Stimulated activated CD4-positive, alpha-beta T cell treated with anti-CD3 and anti-CD28 coated beads, Interleukin-12 subunit alpha, Interleukin-12 subunit beta, amount 100 ng/mL, for 4 hours (primary cell): ENCODE measurements at regions not wholly inside any gene's neighbourhood (a gene's known extent, or its start where the extent isn't known, plus 50 kb on each side); places are given as distances from the start of the nearest gene placed in this dataset.
A peak's percentile ranks its signal among the peaks of the same experiment; 100 is the strongest.

Source experiments
- DNase-seq: peaks from one replicate; pipeline ENCODE4 v3.0.0-alpha.2; 2020

DNA sequence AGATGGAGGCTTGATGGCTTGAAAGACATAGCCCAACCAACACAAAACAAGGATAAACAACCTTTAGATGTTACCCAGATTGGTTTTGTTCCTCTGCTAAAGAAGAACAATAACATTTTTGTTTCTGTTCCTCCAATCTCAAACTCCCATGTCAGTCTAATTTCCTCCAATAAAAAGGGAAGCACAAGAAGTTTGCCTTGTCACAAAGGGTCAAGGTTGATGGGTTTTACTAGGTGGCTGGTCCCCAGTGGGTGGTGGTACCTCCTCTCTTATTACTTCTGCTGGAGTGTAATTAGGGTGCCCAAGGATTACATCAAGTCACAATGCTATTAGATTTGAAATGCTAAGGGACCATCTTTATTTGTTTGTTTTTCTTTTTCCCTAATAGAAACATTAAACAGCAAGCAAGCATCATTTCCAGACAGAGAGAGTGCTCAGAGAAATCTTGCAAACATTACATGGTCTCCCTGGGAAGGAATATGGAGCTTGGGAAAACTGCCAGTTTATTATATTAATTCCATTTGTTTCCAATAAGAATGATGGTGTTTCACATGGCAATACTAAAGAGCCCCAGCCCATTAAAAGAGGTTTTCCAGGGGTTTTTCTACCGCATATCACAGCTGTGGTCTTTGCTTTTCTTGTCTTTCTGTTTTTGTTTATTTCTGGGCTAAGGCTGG lies 78.3 kb upstream of the AOAH start:
- no peak for DNase-seq

DNA sequence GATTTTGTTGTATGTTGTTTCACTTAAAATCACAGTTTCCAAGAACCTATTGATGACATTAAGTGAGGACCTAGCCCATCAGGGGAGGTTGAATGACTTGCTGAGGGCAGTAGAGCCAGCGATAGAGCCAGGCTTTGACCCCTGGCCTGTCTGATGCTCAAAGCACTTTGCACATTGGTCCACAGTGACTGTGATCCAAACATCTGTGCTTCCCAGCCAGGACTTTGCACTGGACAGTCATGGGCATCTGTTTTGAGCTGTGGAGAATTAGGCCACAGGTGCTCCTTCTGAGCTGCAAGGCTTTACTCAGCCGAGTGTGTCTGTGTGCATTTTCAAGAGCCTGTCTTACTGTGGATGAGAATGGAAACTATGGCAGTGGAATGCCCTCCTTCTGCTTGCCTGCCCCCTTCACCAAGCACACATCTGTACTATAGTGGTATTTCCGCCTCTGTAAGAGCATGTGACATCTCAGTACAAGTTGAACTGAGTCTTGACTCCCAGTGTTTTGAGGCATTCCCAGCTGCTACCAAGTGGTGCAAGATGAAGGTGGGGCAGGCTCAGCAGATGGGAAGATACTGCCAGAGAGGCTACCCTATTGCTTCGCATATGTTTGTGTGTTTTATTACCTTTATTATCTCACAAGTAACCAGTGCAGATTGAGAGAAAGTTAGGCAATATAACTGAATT lies 72.7 kb upstream of the AOAH start:
- DNase-seq = no peak

DNA sequence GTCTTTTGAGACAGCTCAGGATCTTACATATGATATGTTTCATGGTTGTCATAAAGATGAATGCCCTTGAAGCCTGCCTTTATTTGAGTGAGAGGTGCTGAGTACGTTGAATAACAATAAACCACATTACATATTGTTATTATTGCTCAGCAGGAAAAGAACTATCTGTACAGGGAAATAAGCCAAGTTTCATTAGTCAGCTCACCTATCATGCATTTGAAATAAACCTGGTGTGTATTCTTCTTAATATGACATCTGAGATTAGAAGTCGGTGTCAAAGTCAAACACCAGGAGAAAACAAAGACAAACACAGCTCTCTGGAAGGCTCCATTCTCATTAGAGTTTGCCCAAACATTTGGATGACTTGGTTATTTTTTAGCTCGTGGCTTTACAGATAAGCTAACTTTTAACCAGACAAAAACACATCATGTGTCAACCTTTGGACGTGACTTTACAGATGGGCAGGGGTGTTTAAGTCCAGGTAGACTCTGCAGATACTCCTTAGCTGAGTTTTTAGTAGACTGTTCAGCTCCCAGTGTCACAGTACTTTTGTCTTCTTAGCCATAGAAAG lies 71.2 kb upstream of the AOAH start:
- no peak for DNase-seq

DNA sequence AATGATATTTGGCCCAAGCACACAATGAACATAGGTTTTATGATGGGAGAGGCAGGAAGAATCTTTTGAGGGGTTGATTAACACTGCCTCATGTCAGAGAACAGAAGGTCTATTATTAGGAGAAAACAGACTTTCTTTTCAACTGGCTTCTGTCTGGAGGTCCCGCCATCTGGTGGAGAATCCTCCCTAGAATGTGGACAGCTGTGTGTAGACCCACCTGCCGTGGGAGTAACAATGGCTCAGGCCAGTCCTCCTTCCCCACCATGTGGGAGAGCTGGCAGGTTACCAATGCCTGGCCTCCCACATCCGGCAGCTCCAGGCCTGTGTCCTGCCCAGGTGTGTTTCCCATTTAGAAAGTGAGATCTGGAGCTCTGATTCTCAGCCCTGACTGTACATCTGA lies 70.4 kb upstream of the AOAH start:
- no peak for DNase-seq

DNA sequence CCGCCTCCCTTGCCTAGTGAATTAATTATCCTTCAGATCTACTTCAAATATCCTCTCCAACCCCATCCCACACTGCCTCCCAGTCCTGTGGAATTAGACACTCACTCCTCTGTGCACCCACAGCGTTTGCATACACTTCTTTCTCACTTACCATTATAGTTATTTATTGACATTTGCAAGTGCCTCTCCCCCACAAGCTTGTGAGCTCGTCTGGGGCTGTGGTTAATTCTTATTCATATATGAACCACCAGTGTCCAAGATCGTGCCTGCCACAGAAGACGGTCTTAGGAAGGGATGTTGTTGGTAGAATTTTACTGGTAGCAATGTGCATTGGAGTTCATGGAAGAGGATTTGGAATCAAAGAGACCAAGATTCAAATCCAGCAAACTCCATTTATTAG lies 68.1 kb upstream of the AOAH start:
- DNase-seq = no peak

DNA sequence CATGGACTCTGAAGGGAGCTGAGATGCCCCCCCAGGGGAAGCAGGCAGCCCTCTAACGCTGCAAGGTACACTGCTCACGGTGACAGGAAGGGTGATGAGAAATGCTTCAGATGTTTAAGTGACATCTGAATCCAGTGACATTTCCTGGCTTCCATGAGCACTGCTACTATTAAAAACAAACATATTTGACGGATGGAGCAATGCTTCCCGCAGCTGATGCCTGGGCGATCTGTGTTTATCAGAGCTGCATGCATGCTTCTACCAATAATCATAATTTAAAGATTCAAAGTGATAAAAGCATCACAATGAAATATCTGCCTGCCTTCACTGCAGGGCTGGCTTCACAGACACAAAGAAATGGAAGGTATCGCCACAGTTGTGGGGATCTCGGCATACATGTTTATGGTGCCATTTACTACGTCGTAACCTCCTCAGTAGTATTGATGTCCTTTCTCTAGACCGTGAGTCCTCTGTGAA lies 66.1 kb upstream of the AOAH start:
- no peak for DNase-seq

DNA sequence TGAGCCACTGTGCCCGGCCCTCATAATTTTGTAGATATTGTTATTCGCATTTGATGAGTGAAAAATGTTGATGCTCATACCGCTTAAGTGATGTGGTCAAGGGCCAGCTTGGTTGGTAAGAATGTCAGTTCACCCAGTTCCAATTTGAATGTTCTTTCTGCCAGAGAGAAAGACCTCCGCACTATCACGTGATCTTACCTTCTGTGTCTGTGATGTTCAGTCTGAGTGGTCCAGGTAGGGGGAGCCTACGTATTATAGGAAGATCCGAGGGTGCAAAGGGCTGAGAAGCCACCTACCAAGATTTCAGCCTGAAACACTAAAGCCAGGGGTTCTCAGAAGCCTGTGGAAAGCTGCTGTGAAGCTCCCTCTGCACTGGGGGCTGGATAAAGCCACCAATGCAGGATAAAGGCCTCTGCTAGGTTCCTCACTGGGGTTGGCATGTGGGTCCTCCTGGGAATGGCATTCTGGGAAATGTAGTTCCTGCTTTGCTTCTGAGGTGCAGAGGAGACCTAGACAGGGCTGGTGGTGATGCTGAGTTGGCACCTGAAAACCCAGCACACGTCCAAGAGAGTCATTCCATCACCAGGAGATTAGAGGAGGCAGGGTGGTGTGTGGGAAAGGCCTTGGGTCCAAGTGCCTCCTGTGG lies 64.7 kb upstream of the AOAH start:
- DNase-seq = no peak

DNA sequence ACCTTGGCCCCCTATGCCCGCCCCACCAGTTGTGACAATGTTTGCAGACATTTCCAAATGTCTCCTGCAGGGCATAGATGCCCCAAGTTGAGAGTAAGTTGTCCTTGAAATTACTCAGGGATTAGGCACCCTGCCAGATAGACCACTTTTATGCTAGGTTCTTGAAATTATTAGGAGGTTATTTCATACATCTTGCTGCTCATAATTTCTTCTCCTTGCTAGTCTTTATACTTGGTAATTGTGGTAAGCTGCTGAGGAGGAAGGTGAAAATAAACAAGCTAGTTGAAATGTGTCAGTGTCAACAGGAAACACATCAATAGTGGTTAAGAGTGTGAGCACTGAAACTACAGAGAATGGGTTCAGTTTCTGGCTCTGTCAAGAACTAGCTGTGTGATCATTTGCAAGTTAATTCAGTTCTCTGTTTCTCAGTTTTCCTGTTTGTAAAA lies 63.7 kb upstream of the AOAH start:
- no peak for DNase-seq

DNA sequence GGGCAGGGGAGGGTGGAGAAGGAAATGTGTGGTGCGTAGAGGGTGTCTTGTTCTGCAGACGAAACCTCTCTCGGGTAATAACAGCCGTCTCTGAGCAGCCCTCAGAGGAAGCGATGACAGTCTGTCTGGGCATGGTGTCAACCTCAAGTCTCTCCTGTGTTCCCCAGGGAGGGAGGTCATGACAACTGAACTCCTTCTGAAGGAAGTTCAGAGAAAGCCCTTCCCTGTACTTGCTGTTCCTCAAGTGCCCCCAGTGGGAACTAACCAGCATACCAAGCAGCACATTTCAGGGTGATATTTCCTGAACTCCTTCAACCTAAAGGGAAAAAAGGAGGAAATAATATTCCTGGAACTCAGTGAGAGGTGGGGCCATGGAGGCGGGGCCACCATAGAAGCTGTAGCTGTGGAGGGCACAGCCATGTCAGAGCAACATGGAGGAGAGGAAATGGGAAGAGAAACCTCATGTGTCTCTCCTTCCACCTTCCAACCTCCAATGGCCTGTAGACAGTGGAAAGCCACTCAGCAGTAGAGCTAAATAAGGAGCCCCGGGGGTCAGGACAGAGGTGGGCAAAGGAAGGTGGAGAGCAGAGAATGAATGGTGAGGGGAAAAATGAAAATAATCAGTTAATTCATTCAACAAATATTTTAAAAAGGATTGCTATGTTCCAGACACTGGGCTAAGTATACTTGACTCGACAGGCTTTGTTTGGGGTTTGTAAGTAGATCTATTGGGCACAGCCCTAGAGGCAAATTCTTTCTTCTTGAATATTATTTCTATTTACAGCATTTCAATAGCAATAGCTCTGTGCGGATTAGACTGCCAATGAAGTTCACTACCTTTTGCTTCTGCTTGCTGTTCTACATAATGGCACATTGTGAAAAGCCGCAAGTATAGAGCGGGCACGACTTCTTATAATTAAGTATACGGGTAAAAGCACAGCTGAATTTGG lies 61.0 kb upstream of the AOAH start:
- DNase-seq = peak; percentile 27

DNA sequence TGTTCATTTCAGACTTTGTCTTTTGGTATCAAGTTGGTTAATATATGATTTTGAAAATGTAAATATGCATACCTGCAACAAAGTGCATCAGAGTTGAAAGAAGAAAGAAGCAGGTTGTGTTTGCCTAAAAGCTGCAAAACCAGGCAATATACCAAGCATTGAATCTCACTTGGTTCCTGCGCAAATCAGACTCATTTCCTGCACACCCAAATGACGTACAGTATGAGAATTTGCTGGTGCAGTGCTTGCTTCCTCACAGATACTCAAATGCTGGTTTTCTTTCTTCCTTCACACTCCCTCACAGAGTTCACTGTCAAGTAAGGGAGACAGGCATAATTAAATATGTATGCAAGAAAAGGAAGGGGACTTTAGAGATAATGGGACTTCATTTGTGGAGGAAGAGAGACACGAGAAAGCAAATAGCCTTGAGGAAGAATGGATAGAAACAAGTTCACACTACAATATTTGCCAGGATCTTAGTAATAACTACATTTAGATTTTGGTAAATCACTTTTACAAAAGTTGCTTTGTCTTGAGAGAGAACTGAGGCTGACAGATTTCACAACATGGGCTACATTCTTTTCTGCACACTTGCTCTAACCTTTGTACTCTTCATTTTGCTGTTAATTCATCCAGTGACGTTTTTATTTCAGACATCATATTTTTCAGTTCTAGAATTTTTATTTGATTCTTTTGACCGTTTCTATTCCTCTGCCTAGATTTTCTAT lies 56.9 kb upstream of the AOAH start:
- no peak for DNase-seq

DNA sequence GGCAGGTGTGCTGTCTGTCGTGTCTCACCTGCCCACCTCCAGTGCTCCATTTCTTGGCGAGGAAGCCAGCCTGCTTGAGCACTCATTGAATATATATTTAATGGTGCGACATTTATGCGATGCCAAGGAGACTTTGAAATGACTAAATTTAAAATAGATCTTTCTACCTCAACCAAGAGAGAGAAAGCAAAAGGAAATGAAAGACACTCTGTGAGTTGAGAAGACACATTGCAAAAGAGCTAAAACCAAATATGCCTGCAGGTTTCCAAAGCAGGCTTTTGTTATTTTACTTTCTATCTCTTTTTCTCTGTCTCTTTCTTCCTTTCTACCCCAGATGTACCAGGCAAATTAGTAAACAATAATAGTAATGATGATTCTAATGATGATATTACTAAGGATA lies 53.6 kb upstream of the AOAH start:
- no peak for DNase-seq

DNA sequence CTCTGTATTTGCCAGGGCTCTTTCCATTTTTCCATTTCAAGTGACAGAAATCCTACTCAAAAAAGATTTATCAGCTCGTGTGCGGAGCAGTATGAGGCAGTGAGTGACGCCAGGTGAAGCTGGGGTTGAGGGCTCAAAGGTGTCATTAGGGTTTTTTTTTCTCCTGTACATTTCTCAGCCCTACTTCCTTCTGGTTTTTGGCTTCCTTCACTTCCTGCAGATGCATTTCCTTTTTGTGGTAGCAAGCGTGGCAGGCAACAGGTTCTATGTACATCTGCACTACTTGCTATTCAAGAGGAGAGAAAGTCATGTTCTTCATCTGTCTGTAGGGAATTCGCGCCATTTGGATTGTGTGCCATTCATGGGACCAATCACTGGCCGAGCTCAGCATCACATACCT lies 52.8 kb upstream of the AOAH start:
- DNase-seq = no peak

DNA sequence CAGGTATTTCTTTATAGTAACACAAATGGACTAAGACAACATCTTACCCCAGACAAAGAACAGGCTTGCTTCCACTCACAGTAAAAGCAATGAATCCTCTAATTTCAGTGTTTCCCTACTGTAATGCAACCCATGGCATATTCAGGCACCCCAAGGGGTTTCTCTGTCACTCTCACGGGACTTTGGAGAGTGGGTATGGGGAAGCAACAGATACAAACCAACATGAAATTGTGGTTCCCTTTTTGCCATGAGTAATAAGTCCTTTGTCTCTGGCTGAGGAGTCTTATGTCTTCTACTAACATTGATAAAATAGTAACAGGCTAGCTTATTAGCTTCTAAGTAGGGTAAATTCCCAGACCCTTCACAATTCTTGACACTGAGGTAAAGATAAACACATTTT lies 51.4 kb upstream of the AOAH start:
- no peak for DNase-seq

DNA sequence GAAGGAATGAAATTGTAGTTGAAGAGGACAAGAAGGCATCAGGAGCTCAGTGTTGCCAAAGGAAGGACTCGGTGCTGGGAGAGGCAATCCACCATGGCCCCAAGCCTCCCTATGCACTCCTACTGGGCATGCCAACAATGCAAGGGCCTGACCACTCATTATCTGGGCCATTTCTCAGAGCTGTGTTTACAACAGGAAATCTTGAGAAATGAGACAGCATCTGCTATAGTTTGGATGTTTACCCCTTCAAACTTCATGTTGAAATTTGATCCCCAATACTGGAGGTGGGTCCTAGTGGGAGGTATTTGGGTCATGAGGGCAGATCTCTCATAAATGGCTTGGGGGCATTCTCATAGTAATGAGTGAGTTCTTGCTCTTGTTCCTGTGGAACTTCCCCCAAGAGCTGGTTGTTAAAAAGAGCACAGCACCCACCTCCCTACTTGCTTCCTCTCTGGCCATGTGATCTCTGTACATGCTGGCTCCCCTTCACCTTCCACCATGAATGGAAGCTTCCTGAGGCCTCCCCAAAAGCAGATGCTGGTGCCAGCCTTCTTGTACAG lies 50.8 kb upstream of the AOAH start:
- no peak for DNase-seq
